HG03045 (cell line): ENCODE measurements at regions not wholly inside any gene's neighbourhood (a gene's known extent, or its start where the extent isn't known, plus 50 kb on each side); places are given as distances from the start of the nearest gene placed in this dataset.
"Not testable (repeated sequence)": the region's sequence is repeated elsewhere in the genome, so short reads cannot be mapped to it uniquely, and the experiment has no call there.

Experiments
- ATAC-seq: cut with Tn5 transposase; IDR thresholded peaks from one replicate; pipeline ENCODE4 v1.9.1; 2021; ENCODE audit warnings: mild to moderate bottlenecking, moderate library complexity; ENCODE audit not compliant: unreplicated experiment

DNA sequence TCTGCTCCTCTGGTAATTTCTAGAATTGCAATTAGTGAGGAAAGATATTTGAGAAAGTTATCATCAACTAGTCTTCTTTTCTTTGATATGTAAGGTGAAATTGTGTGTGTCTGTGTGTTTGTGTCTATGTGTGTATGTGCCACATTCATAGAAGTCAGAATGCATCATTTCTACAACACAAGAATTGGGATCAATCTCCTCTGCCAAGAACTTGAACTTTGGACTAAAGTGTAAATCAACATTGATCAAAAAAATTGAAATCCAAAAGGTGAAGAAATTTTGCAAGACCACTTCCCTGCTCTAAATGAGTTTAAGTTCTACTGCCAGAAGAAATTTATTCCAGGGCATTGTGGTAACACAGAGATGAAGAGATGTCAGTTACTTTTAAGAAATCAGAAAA lies 1072.8 kb downstream of the GRM8 start:
- ATAC-seq: no peak

DNA sequence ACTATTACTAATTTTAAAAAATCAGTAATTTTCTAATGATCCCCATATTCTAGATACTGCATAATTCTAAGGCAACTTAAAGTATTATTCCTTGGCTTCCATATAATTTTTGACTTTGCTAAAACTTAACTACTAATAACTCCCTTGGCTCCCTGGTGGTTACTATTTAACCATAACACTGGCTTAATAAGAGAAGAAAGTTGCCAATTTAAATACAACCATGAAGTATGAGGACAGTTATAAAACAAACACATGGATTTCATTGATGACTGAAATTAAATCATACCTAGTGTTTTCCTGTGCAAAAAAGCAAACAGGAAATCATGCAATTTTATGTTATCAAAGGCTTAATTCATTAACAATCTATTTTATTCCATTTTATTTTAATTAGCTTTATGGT lies 1073.9 kb downstream of the GRM8 start:
- ATAC-seq: no peak

DNA sequence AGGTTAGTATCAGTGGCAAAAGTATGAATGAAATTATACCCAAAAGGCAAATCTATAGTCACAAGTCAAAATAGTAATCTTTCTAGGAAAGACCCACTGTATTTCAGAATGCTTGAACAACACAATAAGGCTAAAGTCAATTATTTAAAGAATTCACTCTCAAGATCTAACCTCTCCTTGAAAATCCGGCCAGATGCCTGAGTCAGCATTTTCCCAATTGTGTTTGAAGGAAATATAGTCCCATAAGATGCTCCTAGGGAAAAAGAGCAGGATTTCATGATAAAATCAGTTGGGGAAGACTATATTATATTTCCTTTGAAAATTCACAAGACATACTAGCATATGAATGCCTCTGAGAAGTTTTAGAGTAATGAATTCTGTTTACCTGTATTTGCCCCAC lies 1075.0 kb downstream of the GRM8 start:
- no peak for ATAC-seq

DNA sequence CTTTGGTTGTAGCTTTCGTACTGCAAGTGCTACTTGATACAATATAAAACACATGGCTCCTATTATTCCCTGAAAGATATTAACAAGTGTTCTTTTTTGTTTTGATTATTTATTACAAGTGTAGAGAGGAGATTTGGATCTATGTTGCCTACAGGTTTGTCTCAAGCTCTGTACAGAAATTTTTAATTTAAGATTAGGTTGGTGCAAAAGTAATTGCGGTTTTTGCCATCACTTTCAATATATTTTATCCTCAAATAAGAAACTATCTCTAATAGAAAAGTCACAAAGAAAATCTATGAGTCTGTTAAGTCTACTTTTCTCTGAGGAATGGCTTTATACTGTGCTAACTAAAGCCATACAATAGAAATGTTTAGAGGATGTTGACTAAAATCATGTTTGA lies 1086.1 kb downstream of the GRM8 start:
- no peak for ATAC-seq

DNA sequence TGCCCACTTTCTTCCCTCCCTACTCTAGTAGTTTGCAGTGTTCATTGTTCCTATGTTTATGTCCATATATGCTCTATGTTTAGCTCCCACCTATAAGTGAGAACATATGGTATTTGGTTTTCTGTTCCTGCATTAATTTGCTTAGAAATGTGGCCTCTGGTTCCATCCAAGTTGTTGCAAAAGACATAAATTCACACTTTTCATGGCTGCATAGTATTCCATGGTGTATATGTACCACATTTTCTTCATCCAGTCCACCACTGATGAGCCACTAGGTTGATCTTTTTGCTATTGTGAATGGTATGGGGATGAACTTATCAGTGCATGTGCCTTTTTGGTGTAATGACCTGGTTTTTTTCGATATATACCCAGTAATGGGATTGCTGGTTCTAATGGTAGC lies 1089.1 kb downstream of the GRM8 start:
- ATAC-seq: no peak

DNA sequence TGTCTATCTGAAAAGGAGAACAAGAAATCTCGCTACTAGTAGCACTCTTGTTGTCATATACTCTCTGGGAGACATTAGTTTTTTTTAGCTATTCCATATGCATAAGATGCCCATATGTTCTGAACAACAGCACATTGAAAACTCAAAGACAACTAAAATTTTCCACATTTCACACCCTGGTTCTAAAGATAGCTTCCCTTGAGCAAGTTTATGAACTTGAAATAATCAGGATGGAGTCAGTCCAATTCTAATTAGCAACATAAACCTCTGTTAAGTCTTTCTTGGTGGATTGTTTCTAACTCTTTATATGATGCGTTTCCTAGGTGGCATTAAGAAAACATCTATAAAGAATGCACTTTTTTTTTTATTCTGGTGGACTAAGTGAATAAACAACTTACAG lies 1095.3 kb downstream of the GRM8 start:
- no peak for ATAC-seq

DNA sequence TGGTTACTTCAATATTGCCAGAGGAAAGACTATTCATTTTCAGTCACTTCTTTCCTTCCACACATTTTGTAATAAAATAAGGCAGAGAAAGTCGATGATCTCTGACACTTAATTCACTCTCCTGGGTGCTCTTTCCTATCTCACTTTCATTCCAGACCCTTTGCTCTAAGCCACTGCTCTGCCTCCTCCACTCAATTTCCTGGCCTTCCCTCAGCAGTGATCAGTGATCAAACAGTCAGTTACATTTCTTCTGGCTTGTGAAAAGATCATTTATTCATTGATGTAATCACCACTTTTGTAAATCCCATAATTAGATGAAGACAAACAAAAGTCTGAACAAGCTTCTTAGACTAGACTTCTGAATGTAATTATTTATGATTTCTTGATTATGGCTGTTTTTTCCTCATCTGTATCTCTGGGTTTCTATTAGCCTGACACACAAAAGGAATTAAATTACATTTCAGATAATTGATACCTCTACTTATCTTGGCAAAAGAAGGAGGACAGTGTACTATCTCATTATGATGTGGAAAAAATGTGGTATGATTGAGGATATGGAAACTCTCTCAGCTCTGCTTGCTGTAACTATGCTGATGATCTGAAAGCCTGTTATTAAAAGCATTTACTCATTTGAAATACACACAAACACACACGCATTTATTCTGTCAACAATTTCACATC lies 1102.3 kb downstream of the GRM8 start:
- no peak for ATAC-seq

DNA sequence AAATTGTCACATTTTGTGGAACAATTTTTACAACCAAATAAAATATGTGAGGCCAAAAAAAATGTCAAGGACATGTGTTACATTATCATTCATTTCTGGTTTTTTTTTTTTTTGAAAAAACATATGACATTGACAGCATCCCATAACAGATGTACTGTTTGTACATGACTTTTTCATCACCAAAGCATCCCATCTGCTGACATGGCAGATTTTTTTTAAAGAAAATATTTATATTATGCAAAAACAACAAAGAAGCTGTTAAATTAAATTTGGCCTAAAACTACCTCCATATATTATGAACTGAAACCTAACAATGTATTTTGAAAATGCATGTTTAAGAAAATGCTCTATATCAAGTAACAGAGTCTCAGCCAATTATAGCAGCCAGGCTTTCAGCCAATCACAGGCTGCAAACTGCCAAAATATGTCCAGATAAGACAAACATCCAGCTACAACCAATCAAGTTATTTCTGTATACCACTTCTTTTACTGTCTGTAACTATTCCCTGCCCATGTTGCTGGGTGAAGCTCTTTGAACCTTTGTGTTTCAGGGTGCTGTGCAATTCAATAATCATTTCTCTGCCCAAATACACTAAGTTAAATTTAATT lies 1111.8 kb downstream of the GRM8 start:
- no peak for ATAC-seq

DNA sequence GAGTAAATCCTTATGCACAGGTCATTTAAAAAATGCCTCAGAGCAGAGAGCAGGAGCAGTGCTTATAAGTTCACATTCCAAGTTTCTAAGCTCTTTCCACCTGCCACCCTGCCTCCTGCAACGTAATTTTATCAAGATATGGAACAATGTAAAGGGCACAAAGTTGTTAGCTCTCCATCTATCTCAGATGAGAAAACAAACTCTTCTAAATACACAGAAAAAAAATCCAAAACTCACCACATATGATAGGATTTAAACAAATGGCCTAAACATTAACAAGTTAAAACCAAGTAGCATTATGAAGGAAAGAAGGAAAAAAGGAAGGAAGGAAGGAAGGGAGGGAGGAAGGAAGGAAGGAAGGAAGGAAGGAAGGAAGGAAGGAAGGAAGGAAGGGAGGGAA lies 1132.8 kb downstream of the GRM8 start:
- no peak for ATAC-seq

DNA sequence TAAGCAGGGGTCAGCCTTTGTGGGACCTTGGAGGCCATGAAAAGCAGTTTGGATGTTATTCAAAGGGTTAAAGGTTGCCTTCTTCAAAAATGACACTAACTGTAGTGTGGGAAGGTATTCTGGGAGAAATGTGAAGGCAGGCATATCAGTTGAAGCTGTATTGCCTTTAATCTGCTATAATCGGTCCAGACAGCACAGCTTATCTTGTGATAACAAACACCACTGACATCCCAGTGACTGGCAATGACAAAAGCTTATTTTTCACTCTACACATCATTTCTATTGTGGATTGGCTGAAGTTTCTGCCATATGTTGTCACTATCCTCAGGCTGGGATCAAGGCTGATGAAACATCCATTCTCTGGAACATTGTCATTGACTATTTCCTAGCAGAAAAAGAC lies 1149.2 kb downstream of the GRM8 start:
- ATAC-seq: no peak

DNA sequence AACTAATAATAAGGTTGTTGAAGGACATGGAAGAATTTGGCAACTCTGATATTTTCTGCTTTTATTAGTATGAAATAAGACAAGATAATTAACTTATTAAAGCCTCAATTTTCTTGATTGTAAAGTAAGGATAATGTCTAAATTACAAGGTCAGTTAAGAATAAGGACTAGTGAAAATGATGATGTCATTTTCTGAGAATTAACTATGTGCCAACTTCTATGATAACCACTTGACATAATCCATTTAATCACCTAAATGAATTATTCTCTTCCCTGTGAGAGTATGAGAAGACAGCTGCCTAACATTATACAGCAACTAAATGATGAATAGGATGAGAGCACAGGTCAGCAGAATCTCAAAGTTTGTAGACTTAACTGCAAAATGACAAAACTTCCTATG lies 1153.4 kb upstream of the POT1 start:
- no peak for ATAC-seq

DNA sequence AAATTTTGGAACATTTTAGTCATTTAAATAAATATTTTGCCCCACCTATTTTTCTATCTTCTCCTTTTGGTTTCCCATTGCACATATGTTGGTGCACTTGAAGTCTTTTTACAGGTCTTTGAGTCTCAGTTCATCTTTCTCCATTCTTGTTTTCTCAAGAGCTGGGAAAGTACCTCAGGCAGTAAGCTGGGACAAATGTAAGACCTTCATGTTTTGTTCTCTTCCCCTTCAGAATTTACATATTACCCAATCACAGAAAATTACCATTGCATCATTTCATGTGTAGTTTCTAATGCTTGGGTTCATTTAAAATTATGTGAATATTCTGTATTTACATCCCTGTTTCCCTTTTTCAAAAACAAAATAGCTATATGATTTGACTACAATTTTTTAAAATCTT lies 1150.0 kb upstream of the POT1 start:
- ATAC-seq: no peak

DNA sequence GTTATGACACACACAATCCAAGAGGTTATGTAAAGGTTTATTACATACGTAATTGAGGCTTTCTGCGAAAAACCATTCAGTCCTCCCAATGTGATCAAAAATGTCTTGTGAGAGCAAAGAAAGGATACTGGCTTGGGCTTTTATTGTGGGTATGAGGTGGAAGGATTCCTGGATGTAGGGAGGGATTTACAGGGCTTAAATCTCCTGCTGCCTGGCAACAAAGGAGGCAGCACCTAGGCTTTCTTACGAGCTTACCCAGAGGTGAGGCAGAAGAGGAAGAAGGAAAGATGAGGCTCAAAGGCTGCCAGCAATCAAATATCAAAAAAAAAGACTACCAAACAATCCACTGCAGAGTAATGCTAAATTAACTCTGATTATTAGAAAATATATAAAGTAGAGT lies 1149.5 kb upstream of the POT1 start:
- ATAC-seq: no peak

DNA sequence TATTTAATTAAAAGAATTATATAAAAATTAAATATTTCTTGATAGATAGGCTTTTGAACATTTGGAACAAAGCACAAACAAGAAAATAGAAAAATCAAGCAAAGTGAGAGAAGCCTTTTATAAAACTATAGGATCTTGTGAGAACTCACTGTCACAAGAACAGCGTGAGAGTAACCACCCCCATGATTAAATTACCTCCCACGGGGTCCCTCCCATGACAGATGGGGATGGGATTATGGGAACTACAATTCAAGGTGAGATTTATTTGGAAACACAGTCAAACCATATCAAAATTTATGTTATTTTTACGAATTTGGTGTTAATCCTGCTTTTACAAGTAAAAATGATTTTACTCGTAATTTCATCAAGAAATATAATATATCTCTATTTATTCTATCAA lies 1136.1 kb upstream of the POT1 start:
- ATAC-seq: no peak

DNA sequence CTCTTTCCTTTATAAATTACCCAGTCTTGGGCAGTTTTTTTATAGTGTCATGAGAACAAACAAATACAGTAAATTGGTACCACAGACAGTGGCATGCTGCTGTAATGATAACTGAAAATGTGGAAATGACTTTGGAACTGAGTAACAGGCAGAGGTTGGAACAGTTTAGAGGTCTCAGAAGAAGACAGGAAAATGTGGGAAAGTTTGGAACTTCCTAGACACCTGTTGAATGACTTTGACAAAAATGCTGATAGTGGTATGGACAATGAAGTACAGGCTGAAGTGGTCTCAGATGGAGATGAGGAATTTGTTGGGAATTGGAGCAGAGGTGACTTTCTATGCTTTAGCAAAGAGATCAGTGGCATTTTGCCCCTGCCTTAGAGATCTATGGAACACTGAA lies 1128.4 kb upstream of the POT1 start:
- no peak for ATAC-seq

DNA sequence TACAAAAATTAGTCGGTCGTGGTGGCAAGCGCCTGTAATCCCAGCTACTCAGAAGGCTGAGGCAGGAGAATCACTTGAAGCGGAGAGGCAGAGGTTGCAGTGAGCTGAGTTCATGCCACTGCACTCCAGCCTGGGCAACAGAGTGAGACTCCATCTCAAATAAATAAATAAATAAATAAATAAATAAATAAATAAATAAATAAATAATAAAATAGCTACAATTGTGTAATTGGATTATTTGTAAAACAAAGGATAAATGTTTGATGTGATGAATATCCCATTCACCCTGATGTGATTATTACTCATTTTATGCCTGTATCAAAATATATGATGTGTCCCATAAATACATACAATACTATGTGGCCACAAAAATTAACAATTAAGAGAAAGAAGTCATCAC lies 1127.0 kb upstream of the POT1 start:
- ATAC-seq: not testable (repeated sequence)

DNA sequence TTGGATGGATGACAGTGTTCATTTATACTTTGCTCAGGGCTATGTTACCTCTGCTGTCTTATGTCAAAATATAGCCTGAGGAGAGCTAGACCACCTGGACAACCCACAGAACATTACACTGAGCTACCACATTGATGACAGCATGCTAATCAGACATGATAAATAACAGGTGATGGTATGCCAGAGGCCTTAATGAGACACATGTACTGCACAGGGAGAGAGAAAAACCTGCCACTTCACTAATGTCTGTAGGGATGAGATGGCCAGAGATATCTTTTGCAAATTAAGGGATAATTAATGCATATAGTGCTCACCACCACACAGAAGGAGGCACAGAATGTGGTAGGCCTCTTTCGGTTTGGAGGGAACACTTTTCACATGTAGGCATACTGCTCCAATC lies 1122.6 kb upstream of the POT1 start:
- no peak for ATAC-seq

DNA sequence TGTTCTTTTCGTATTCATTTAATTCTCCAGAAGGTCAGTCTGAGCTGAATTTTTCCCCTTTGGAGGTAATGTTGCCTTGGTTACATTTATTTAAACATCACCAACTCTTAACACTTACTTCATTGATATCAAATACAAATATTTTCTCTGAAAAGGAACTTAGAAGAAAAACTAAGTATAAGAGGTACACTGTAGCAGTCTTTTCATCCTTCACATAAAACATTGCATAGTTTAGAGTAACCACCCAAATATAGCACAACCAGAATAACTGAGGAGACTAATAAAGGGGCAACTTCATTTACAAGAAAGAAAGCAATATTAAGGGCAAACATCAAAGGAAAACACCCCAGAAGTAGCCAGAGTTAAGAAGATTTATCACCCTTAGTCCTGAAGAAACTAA lies 1115.0 kb upstream of the POT1 start:
- ATAC-seq: no peak

DNA sequence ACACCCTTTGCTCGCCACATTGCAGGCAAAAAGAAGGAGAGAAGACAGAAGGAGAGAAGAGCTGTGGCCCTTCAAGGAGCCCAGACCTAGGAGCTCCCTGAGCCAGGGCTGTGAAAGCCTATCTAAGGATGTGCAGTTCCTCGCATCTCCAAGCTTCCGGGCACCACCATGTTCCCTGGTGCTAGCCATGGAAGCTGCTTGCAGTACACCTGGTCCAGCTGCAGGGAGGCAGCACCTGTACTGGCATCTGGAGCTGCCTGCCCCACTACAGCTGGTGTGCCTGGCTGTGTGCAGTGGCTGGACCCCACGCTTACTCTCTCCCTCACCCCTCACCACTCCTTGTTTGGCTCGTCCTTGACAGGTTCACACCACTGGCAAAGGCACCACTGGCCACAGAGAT lies 1111.8 kb upstream of the POT1 start:
- no peak for ATAC-seq

DNA sequence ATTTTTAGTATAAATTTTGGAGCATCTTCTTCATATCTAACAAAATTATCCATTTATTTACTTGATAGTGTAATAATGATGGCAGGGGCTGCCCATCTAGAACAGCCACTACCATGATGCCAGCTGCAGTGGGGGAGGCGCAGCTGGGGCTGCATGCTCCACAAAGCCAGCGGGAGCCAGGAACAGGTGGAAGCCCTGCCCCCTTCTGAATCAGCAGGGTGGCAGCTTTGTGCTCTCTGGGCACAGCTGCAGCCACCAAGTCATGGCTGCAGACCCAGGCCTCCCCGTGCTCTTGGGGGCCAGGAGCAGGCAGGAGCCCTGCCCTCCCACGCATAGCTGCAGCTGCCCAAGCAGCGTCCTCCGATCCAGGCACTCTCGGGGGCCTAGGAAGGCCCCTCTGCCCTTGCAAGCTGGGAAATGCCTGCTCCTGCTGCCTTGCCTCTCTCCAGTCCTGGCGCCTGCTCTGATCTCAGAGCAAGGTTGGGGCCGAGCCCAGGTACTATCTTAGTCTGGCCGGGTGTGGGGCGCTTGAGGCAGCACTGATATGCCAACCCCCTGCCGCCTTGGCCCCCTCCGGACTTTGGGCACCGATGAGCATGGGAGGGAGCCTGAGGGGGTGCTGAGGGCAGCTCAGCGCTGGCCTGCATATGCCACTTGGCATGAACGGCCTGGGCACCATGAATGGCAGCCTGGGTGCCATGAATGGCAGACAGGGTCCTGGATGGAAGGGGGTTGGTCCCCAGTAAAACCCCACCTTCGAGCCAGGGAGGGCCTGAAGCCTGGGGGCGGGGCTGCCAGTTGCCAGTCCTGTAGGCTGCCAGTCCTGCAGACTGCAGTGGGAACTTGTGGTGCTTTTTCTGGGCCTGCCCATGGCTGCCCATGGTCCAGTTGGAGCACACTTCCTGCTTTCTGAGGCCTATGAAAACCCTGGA lies 1110.8 kb upstream of the POT1 start:
- no peak for ATAC-seq

DNA sequence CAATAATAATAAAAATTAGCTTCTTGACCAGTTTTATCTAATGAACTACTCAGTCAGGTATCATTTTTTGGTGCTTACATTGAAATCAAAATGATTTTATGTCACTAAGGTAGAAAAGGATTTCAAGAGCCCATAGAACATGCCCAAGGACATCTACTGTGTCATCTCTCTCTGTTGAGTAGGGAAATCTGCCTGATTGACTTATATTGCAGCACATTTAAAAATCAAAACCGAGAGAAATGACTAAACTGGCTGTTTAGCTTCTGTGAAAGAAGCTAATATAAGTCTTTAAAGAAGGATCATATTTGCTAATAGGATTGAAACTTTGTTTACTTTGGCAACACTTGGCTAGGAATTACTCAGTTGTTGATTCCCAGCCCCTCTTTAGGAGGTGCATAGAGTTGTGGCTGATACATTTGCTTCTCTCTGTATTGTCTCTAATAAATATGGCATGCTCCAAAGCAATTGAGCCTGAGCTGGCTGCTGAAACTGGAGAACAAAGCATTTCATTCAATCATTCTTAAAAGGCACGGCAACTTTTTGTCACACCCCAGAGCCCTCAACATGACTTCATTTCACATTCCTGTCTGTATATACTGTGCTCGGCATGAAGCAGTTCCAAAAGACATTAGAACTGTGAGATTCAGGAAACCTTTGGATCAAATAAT lies 1096.9 kb upstream of the POT1 start:
- ATAC-seq: no peak

DNA sequence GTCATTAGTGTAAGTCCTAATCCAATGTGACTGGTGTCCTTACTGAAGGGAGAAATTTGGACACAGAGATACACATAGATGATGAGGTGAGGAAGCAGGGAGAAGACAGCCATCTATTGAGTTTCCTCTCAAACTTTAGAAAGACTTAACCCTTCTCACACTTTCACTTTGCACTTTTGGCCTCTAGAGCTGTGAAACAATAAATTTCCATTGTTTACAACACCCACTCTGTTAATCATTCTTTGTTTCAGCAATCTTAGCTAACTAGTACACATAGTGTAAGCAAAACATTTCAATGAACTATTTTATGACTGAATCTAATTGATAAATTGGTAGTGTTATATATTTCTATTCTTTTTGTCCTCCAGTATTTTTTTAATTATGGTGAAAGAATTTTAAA lies 1092.8 kb upstream of the POT1 start:
- no peak for ATAC-seq
